K562 (cell line): ENCODE measurements at regions not wholly inside any gene's neighbourhood (a gene's known extent, or its start where the extent isn't known, plus 50 kb on each side); places are given as distances from the start of the nearest gene placed in this dataset.

Experiments used
- ATAC-seq: fragments of 200-7000 bp; cut with Tn5 transposase; 3 replicates; pipeline ENCODE4 v1.9.1; 2020; ENCODE audit warnings: moderate library complexity
- BruUV-seq: library from RNA; stranded (reverse); fragments of 400-500 nt; replicated peaks from 2 replicates; lab custom pipeline; 2021; lab: Mats Ljungman, UMichigan
- CTCF ChIA-PET: fragments of 300-600 bp; formaldehyde crosslinking; extraction: SDS; loops from one replicate; lab custom pipeline; 2021; ENCODE audit warnings: low intra/inter-chr PET ratio; lab: Yijun Ruan, JAX
- POLR2A ChIA-PET: fragments of 300-600, 350-650 bp; sonication (Branson Sonifier 250); formaldehyde crosslinking; extraction: SDS; loops from one replicate; lab custom pipeline; 2021; ENCODE audit warnings: antibody characterized with exemption, inconsistent platforms; lab: Yijun Ruan, JAX
- DNase-seq, 4 experiments: peaks; one replicate each; pipeline versions ENCODE4 v3.0.0 to v3.0.0-alpha.2; 2011 to 2018; ENCODE audit warnings: low spot score in 3 of 4, mixed read lengths in 3 of 4; ENCODE audit errors: extremely low read depth in 1 of 4
- FAIRE-seq: peaks from 2 replicates; lab custom pipeline; 2011; peaks lifted over from hg19 to GRCh38; lab: Jason Lieb, UNC
- H2AFZ ChIP-seq: 2 replicates; pipeline ENCODE4 v1.6.0; 2011; ENCODE audit warnings: low read depth, low read length, control low read depth, inconsistent platforms
- H3K27ac ChIP-seq: fragments of 200-600 bp; 3 replicates; pipeline ENCODE4 v1.8.0; 2011; ENCODE audit warnings: low read depth, mild to moderate bottlenecking, control low read depth, inconsistent platforms, low read length, moderate library complexity, mixed read lengths; ENCODE audit errors: extremely low read depth
- H3K27me3 ChIP-seq, 2 experiments: fragments of 300-600 bp in 1 of 2; 2 replicates in 1 of 2; 3 replicates in 1 of 2; pipeline versions ENCODE4 v1.6.0 to v1.8.0; 2011; ENCODE audit warnings: inconsistent platforms in 2 of 2, low read length in 2 of 2, mild to moderate bottlenecking in 1 of 2, mixed read lengths in 1 of 2, moderate library complexity in 1 of 2; ENCODE audit not compliant: control insufficient read depth in 2 of 2, insufficient read depth in 2 of 2
- H3K36me3 ChIP-seq: fragments of 300-600 bp; 3 replicates; pipeline ENCODE4 v1.8.0; 2011; ENCODE audit warnings: mild to moderate bottlenecking, low read length, inconsistent platforms; ENCODE audit not compliant: control insufficient read depth, insufficient read depth
- H3K4me1 ChIP-seq, 2 experiments: fragments of 200-600 bp in 1 of 2; replicated peaks in 1 of 2; 2 replicates in 1 of 2; 3 replicates in 1 of 2; pipeline versions ENCODE4 v1.5.1 to v1.8.0; 2011; ENCODE audit warnings: inconsistent platforms in 2 of 2, low read length in 2 of 2, mild to moderate bottlenecking in 1 of 2, mixed read lengths in 1 of 2, moderate library complexity in 1 of 2; ENCODE audit not compliant: control insufficient read depth in 2 of 2, insufficient read depth in 2 of 2
- H3K4me2 ChIP-seq: 2 replicates; pipeline ENCODE4 v1.6.1; 2011; ENCODE audit warnings: low read length, control low read depth, inconsistent platforms, mixed read lengths; ENCODE audit not compliant: insufficient read depth
- H3K4me3 ChIP-seq: fragments of 200-600 bp; sonication (generic), shearing (Covaris generic); 2 replicates; pipeline ENCODE4 v1.5.1; 2016; ENCODE audit warnings: control low read depth, inconsistent platforms
- H3K79me2 ChIP-seq: fragments of 200-600 bp; 3 replicates; pipeline ENCODE4 v1.8.0; 2011; ENCODE audit warnings: low read length, inconsistent platforms; ENCODE audit not compliant: control insufficient read depth, insufficient read depth
- H3K9ac ChIP-seq, 2 experiments: 2 replicates each; pipeline versions ENCODE4 v1.6.0 to v1.6.1; 2011; ENCODE audit warnings: low read depth in 2 of 2, low read length in 2 of 2, control low read depth in 1 of 2, inconsistent platforms in 1 of 2, mild to moderate bottlenecking in 1 of 2, mixed read lengths in 1 of 2; ENCODE audit not compliant: insufficient read depth in 1 of 2
- H3K9me1 ChIP-seq: one replicate; pipeline ENCODE4 v1.6.0; 2011; ENCODE audit warnings: inconsistent platforms, mild to moderate bottlenecking, low read length, moderate library complexity; ENCODE audit not compliant: control insufficient read depth, insufficient read depth
- H3K9me3 ChIP-seq: replicated peaks from 2 replicates; pipeline ENCODE4 v1.5.1; 2011; ENCODE audit warnings: low read depth, low read length, inconsistent platforms; ENCODE audit not compliant: control insufficient read depth, insufficient read depth
- H4K20me1 ChIP-seq: replicated peaks from 2 replicates; pipeline ENCODE4 v1.6.1; 2011; ENCODE audit warnings: low read length, inconsistent platforms, mixed read lengths; ENCODE audit not compliant: control insufficient read depth, insufficient read depth
- DNMT1 ChIP-seq: fragments of 450-650 bp; IDR thresholded peaks from 2 replicates; pipeline ENCODE4 v1.6.1; 2016; ENCODE audit warnings: antibody characterized with exemption, mild to moderate bottlenecking
- ERF ChIP-seq: fragments of 450-650 bp; formaldehyde crosslinking; IDR thresholded peaks from 2 replicates; pipeline ENCODE4 v1.4.0; 2020; ENCODE audit warnings: mild to moderate bottlenecking, mixed read lengths
- HMG20B ChIP-seq: fragments of 250-450 bp; sonication (Bioruptor Pico); IDR thresholded peaks from 2 replicates; pipeline ENCODE4 v1.5.0; 2021; ENCODE audit warnings: mild to moderate bottlenecking
- JUNB ChIP-seq: fragments of 450-650 bp; formaldehyde crosslinking; conservative IDR thresholded peaks from 2 replicates; pipeline ENCODE4 v1.4.0; 2020; ENCODE audit warnings: mild to moderate bottlenecking
- KLF10 ChIP-seq: fragments of 250-450 bp; sonication (Bioruptor Pico); IDR thresholded peaks from 2 replicates; pipeline ENCODE4 v1.6.1; 2021; ENCODE audit warnings: matching md5 sums
- RAD21 ChIP-seq, 2 experiments: fragments of 250-450 bp in 1 of 2; fragments of 450-650 bp in 1 of 2; sonication (Bioruptor Pico) in 1 of 2; formaldehyde crosslinking in 1 of 2; IDR thresholded peaks in 1 of 2; conservative IDR thresholded peaks in 1 of 2; 2 replicates each; pipeline versions ENCODE4 v1.4.0 to v1.8.0; 2020 to 2022; ENCODE audit warnings: mild to moderate bottlenecking in 2 of 2, moderate library complexity in 1 of 2
- RBM22 ChIP-seq: fragments of 200-400 bp; formaldehyde crosslinking; IDR thresholded peaks from 2 replicates; pipeline ENCODE4 v1.6.1; 2018; ENCODE audit warnings: low read length, low read depth; ENCODE audit not compliant: poor library complexity, severe bottlenecking
- SNIP1 ChIP-seq: fragments of 450-650 bp; IDR thresholded peaks from 2 replicates; pipeline ENCODE4 v1.7.1; 2017; ENCODE audit warnings: low read depth, mild to moderate bottlenecking
- TCF15 ChIP-seq: fragments of 250-450 bp; sonication (Bioruptor Pico); IDR thresholded peaks from 2 replicates; pipeline ENCODE4 v1.8.0; 2022; ENCODE audit warnings: moderate library complexity, mild to moderate bottlenecking, inconsistent platforms
- TCF3 ChIP-seq: sonication (generic); formaldehyde crosslinking; IDR thresholded peaks from 2 replicates; pipeline ENCODE4 v1.4.0; 2020; ENCODE audit warnings: mild to moderate bottlenecking, missing genetic modification reagents
- ZNF12 ChIP-seq: sonication (generic); formaldehyde crosslinking; IDR thresholded peaks from 2 replicates; pipeline ENCODE4 v1.4.0; 2020; ENCODE audit warnings: mild to moderate bottlenecking, missing genetic modification reagents
- WGBS: fragments of 100-300 bp; shearing (Covaris generic); methylation state at CpG from one replicate; pipeline ENCODE4 v1.1.6; 2016; ENCODE audit warnings: low coverage, mixed read lengths; ENCODE audit not compliant: insufficient coverage; ENCODE audit errors: missing lambda C conversion rate; 5-methylcytosine and 5-hydroxymethylcytosine counted together
- in situ Hi-C: fragments of 300-500 bp; cut with MboI; formaldehyde crosslinking; loops from 4 replicates; pipeline ENCODE4 v1.15.0; 2018; ENCODE audit warnings: inconsistent platforms, mixed read lengths
- intact Hi-C: fragments of 100-400 bp; cut with micrococcal nuclease; formaldehyde crosslinking; loops from 2 replicates; pipeline ENCODE4 v1.14.2; 2022
- TF ChIP-seq, protein P1 (sequence below): fragments of 450-650 bp; IDR thresholded peaks from 2 replicates; pipeline ENCODE4 v1.6.1; 2016; ENCODE audit warnings: antibody characterized with exemption
- TF ChIP-seq, protein P2 (sequence below): conservative IDR thresholded peaks from 2 replicates; pipeline ENCODE4 v1.6.1; 2011; ENCODE audit warnings: low read depth, mild to moderate bottlenecking, low read length; ENCODE audit not compliant: control insufficient read depth

- no peak overlapping the region for H2AFZ ChIP-seq
- no peak overlapping the region for H3K27ac ChIP-seq
- whole genome bisulfite sequencing = 0% methylated on average over 15 of the region's 15 CpGs
- H3K36me3 ChIP-seq = no peaks in the 10 kb centered on the region
- peaks cover 7 to 20% of the 10 kb centered on the region in 2 experiments; a peak in 3 of 5 replicates for H3K27me3 ChIP-seq
- intact Hi-C loops = no loop called here
- H3K79me2 ChIP-seq = no peaks in the 10 kb centered on the region
- TF ChIP-seq, protein P1, sequence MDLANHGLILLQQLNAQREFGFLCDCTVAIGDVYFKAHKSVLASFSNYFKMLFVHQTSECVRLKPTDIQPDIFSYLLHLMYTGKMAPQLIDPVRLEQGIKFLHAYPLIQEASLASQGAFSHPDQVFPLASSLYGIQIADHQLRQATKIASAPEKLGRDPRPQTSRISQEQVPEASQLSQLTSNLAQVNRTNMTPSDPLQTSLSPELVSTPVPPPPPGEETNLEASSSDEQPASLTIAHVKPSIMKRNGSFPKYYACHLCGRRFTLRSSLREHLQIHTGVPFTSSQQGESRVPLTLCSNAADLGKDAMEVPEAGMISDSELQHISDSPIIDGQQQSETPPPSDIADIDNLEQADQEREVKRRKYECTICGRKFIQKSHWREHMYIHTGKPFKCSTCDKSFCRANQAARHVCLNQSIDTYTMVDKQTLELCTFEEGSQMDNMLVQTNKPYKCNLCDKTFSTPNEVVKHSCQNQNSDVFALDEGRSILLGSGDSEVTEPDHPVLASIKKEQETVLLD = no peak
- TF ChIP-seq JUNB (CRISPR knock-in tag) (no peak), SNIP1 (no peak), KLF10 (no peak), HMG20B (CRISPR knock-in tag) (no peak), RAD21 (CRISPR knock-in tag; conservative IDR thresholded peaks at IDR 0.05 in 1 of 2, IDR thresholded peaks at IDR 0.05 in 1 of 2) (no peak), ZNF12 (no peak), TCF15 (CRISPR knock-in tag) (no peak), TCF3 (CRISPR knock-in tag) (no peak), DNMT1 (no peak), RBM22 (no peak), ERF (CRISPR knock-in tag) (no peak)
- TF ChIP-seq, protein P2, sequence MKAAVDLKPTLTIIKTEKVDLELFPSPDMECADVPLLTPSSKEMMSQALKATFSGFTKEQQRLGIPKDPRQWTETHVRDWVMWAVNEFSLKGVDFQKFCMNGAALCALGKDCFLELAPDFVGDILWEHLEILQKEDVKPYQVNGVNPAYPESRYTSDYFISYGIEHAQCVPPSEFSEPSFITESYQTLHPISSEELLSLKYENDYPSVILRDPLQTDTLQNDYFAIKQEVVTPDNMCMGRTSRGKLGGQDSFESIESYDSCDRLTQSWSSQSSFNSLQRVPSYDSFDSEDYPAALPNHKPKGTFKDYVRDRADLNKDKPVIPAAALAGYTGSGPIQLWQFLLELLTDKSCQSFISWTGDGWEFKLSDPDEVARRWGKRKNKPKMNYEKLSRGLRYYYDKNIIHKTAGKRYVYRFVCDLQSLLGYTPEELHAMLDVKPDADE = no peak
- H4K20me1 ChIP-seq = no peaks in the 10 kb centered on the region
- H3K4me3 ChIP-seq = no peak overlapping the region
- FAIRE-seq (no peak), DNase-seq (no peak), ATAC-seq (no peak)
- no peaks in the 10 kb centered on the region for H3K9me3 ChIP-seq
- in situ Hi-C loops = no loop called here
- ChIA-PET CTCF (interaction anchor here (0.7 to 0.8 kb wide), 2 partner anchors 16 to 447 kb away, joined by 3 to 4 read pairs; no protein-coding TSS in a partner anchor), POLR2A (no interaction called here)
- no peak overlapping the region for H3K4me2 ChIP-seq
- no peaks in the 10 kb centered on the region for H3K9me1 ChIP-seq
- 0 out of 5 replicates have a peak, but pooled peaks cover 0 to 3% of the 10 kb centered on the region in 2 experiments for H3K4me1 ChIP-seq
- no peak overlapping the region for H3K9ac ChIP-seq
- BruUV-seq = no TSS peak
Measured at GRCh38 chr5:4939042-4939781, 200.9 kb upstream of the ADAMTS16 start.
